Liver (tissue), 8 donors: ENCODE measurements at regions not wholly inside any gene's neighbourhood (a gene's known extent, or its start where the extent isn't known, plus 50 kb on each side); places are given as distances from the start of the nearest gene placed in this dataset.

Experiments
- DNase-seq: peaks from one replicate; pipeline ENCODE4 v3.0.0-alpha.2; 2017; ENCODE audit warnings: low spot score
- H3K27ac ChIP-seq, 2 donors: one replicate each; pipeline ENCODE4 v1.7.0; 2013; ENCODE audit warnings: inconsistent platforms in 2 of 2, low read length in 2 of 2, control low read depth in 1 of 2, low read depth in 1 of 2, mild to moderate bottlenecking in 1 of 2
- H3K27me3 ChIP-seq, 4 donors: one replicate each; pipeline versions ENCODE4 v1.6.1 to v1.7.0; 2013; ENCODE audit warnings: low read length in 3 of 4, inconsistent platforms in 1 of 4, mild to moderate bottlenecking in 1 of 4, moderate library complexity in 1 of 4; ENCODE audit not compliant: control insufficient read depth in 4 of 4, insufficient read depth in 4 of 4
- H3K36me3 ChIP-seq, 4 donors: one replicate each; pipeline versions ENCODE4 v1.6.1 to v1.7.0; 2013; ENCODE audit warnings: low read length in 3 of 4, mild to moderate bottlenecking in 3 of 4, low read depth in 1 of 4, moderate library complexity in 1 of 4; ENCODE audit not compliant: control insufficient read depth in 4 of 4, insufficient read depth in 3 of 4
- H3K4me1 ChIP-seq, 4 donors: one replicate each; pipeline versions ENCODE4 v1.6.1 to v1.7.0; 2013; ENCODE audit warnings: low read length in 3 of 4, mild to moderate bottlenecking in 3 of 4, moderate library complexity in 1 of 4; ENCODE audit not compliant: control insufficient read depth in 4 of 4, insufficient read depth in 4 of 4
- H3K4me3 ChIP-seq, 3 donors: one replicate each; pipeline versions ENCODE4 v1.6.1 to v1.7.0; 2013; ENCODE audit warnings: low read length in 3 of 3, control low read depth in 1 of 3, low read depth in 1 of 3, mild to moderate bottlenecking in 1 of 3
- H3K9ac ChIP-seq, 2 donors: one replicate each; pipeline ENCODE4 v1.7.0; 2013; ENCODE audit warnings: low read length in 2 of 2, mild to moderate bottlenecking in 2 of 2, moderate library complexity in 2 of 2, control low read depth in 1 of 2, low read depth in 1 of 2
- H3K9me3 ChIP-seq, 4 donors: one replicate each; pipeline versions ENCODE4 v1.6.1 to v1.7.0; 2013; ENCODE audit warnings: low read length in 3 of 4; ENCODE audit not compliant: control insufficient read depth in 4 of 4
- FOXA1 ChIP-seq: IDR thresholded peaks from 2 replicates; pipeline ENCODE4 v1.6.1; 2016; ENCODE audit warnings: antibody characterized with exemption
- FOXA2 ChIP-seq: IDR thresholded peaks from 2 replicates; pipeline ENCODE4 v1.6.1; 2016; ENCODE audit warnings: antibody characterized with exemption
- GABPA ChIP-seq, 2 donors: IDR thresholded peaks in 1 of 2; conservative IDR thresholded peaks in 1 of 2; 2 replicates each; pipeline ENCODE4 v1.6.1; 2016; ENCODE audit warnings: antibody characterized with exemption in 2 of 2, mild to moderate bottlenecking in 1 of 2, moderate library complexity in 1 of 2
- HNF4A ChIP-seq, 2 donors: conservative IDR thresholded peaks; 2 replicates each; pipeline ENCODE4 v1.6.1; 2016; ENCODE audit warnings: antibody characterized with exemption in 2 of 2, mild to moderate bottlenecking in 2 of 2
- JUND ChIP-seq, 2 donors: IDR thresholded peaks; 2 replicates each; pipeline ENCODE4 v1.6.1; 2016; ENCODE audit warnings: antibody characterized with exemption in 2 of 2
- NR2F2 ChIP-seq: IDR thresholded peaks from 2 replicates; pipeline ENCODE4 v1.6.1; 2016; ENCODE audit warnings: antibody characterized with exemption
- RAD21 ChIP-seq, 2 donors: IDR thresholded peaks; 2 replicates each; pipeline ENCODE4 v1.6.1; 2016; ENCODE audit warnings: antibody characterized with exemption in 2 of 2, mild to moderate bottlenecking in 2 of 2
- RXRA ChIP-seq, 2 donors: IDR thresholded peaks; 2 replicates each; pipeline ENCODE4 v1.6.1; 2017 to 2018; ENCODE audit warnings: antibody characterized with exemption in 2 of 2, mild to moderate bottlenecking in 1 of 2
- SP1 ChIP-seq: IDR thresholded peaks from 2 replicates; pipeline ENCODE4 v1.6.1; 2018; ENCODE audit warnings: antibody characterized with exemption, mild to moderate bottlenecking
- TAF1 ChIP-seq: conservative IDR thresholded peaks from 2 replicates; pipeline ENCODE4 v1.6.1; 2016; ENCODE audit warnings: antibody characterized with exemption, mild to moderate bottlenecking
- YY1 ChIP-seq: IDR thresholded peaks from 2 replicates; pipeline ENCODE4 v1.6.1; 2016; ENCODE audit warnings: antibody characterized with exemption, mild to moderate bottlenecking
- ZBTB33 ChIP-seq: IDR thresholded peaks from 2 replicates; pipeline ENCODE4 v1.6.1; 2016; ENCODE audit warnings: antibody characterized with exemption
- WGBS: extraction: QIAGEN DNeasy Blood & Tissue Kit; methylation state at CpG from one replicate; pipeline ENCODE4 v1.1.7; 2013; 5-methylcytosine and 5-hydroxymethylcytosine counted together
- TF ChIP-seq, protein P1 (sequence below): IDR thresholded peaks from 2 replicates; pipeline ENCODE4 v1.6.1; 2016; ENCODE audit warnings: antibody characterized with exemption
- TF ChIP-seq, protein P2 (sequence below): fragments of 150-350 bp; IDR thresholded peaks from 2 replicates; pipeline ENCODE4 v1.5.1; 2017; ENCODE audit warnings: improper control_type of control experiment, low read depth, low read length; ENCODE audit not compliant: missing input control
- TF ChIP-seq, protein P3 (sequence below): IDR thresholded peaks from 2 replicates; pipeline ENCODE4 v1.6.1; 2016; ENCODE audit warnings: antibody characterized with exemption
- TF ChIP-seq, protein P4 (sequence below): IDR thresholded peaks from 2 replicates; pipeline ENCODE4 v1.6.1; 2016; ENCODE audit warnings: antibody characterized with exemption, mild to moderate bottlenecking
- donor health status: healthy.
- donor health status: healthy.
- donor health status: healthy.
- donor health status: healthy.
- donor health status: healthy.

DNA sequence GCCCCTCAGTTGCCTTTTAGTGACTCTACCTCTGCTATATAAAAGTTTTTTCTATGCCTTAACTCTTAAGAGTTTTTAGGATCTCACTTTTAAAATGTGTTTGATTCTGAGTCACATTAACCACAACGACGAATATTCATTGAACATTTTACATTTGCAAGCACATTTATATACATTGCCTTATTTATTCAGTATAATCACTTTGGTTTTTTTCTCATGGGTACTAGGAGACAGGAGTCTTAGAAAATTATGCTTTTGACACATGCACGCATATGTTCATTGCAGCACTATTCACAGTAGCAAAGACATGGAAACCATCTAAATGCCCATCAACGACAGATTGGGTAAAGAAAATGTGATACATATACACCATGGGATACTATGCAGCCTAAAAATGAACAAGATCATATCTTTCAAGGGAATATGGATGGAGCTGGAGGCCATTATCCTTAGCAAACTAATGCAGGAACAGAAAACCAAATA lies 236.9 kb upstream of the SPAG17 start:
- H3K9ac ChIP-seq: no peak overlapping the region
- no peaks in the 10 kb centered on the region for H3K4me1 ChIP-seq
- no peak for DNase-seq
- H3K9me3 ChIP-seq: no peaks in the 10 kb centered on the region
- WGBS: 90% methylated on average over 4 of the region's 4 CpGs
- H3K36me3 ChIP-seq: no peaks in the 10 kb centered on the region
- no peak overlapping the region for H3K4me3 ChIP-seq
- no peaks in the 10 kb centered on the region for H3K27me3 ChIP-seq
- TF ChIP-seq YY1: no peak
- TF ChIP-seq NR2F2: no peak
- no peak for TF ChIP-seq TAF1
- no peak for TF ChIP-seq SP1
- no peak for TF ChIP-seq FOXA1
- no peak for TF ChIP-seq FOXA2
- TF ChIP-seq ZBTB33: no peak
- TF ChIP-seq, protein P1, sequence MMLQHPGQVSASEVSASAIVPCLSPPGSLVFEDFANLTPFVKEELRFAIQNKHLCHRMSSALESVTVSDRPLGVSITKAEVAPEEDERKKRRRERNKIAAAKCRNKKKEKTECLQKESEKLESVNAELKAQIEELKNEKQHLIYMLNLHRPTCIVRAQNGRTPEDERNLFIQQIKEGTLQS: no peak
- no peak for TF ChIP-seq JUND (IDR thresholded peaks at IDR 0.05)
- TF ChIP-seq RXRA (IDR thresholded peaks at IDR 0.05): no peak
- TF ChIP-seq, protein P2, sequence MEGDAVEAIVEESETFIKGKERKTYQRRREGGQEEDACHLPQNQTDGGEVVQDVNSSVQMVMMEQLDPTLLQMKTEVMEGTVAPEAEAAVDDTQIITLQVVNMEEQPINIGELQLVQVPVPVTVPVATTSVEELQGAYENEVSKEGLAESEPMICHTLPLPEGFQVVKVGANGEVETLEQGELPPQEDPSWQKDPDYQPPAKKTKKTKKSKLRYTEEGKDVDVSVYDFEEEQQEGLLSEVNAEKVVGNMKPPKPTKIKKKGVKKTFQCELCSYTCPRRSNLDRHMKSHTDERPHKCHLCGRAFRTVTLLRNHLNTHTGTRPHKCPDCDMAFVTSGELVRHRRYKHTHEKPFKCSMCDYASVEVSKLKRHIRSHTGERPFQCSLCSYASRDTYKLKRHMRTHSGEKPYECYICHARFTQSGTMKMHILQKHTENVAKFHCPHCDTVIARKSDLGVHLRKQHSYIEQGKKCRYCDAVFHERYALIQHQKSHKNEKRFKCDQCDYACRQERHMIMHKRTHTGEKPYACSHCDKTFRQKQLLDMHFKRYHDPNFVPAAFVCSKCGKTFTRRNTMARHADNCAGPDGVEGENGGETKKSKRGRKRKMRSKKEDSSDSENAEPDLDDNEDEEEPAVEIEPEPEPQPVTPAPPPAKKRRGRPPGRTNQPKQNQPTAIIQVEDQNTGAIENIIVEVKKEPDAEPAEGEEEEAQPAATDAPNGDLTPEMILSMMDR: no peak
- TF ChIP-seq, protein P3, sequence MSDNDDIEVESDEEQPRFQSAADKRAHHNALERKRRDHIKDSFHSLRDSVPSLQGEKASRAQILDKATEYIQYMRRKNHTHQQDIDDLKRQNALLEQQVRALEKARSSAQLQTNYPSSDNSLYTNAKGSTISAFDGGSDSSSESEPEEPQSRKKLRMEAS: no peak
- TF ChIP-seq, protein P4, sequence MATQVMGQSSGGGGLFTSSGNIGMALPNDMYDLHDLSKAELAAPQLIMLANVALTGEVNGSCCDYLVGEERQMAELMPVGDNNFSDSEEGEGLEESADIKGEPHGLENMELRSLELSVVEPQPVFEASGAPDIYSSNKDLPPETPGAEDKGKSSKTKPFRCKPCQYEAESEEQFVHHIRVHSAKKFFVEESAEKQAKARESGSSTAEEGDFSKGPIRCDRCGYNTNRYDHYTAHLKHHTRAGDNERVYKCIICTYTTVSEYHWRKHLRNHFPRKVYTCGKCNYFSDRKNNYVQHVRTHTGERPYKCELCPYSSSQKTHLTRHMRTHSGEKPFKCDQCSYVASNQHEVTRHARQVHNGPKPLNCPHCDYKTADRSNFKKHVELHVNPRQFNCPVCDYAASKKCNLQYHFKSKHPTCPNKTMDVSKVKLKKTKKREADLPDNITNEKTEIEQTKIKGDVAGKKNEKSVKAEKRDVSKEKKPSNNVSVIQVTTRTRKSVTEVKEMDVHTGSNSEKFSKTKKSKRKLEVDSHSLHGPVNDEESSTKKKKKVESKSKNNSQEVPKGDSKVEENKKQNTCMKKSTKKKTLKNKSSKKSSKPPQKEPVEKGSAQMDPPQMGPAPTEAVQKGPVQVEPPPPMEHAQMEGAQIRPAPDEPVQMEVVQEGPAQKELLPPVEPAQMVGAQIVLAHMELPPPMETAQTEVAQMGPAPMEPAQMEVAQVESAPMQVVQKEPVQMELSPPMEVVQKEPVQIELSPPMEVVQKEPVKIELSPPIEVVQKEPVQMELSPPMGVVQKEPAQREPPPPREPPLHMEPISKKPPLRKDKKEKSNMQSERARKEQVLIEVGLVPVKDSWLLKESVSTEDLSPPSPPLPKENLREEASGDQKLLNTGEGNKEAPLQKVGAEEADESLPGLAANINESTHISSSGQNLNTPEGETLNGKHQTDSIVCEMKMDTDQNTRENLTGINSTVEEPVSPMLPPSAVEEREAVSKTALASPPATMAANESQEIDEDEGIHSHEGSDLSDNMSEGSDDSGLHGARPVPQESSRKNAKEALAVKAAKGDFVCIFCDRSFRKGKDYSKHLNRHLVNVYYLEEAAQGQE: no peak
- TF ChIP-seq GABPA (IDR thresholded peaks at IDR 0.05 in 1 of 2, conservative IDR thresholded peaks at IDR 0.05 in 1 of 2): no peak
- no peak for TF ChIP-seq RAD21 (IDR thresholded peaks at IDR 0.05)
- no peak overlapping the region for H3K27ac ChIP-seq

- TF ChIP-seq FOXA2 (no peak), FOXA1 (no peak), NR2F2 (no peak), GABPA (IDR thresholded peaks at IDR 0.05 in 1 of 2, conservative IDR thresholded peaks at IDR 0.05 in 1 of 2) (no peak), YY1 (no peak), HNF4A (conservative IDR thresholded peaks at IDR 0.05) (no peak), JUND (IDR thresholded peaks at IDR 0.05) (no peak)
- TF ChIP-seq, protein P3: no peak
- DNase-seq: no peak
- Histone ChIP-seq H3K36me3 (no peaks in the 10 kb centered on the region), H3K9ac (no peak overlapping the region), H3K27me3 (no peaks in the 10 kb centered on the region), H3K4me1 (no peaks in the 10 kb centered on the region), H3K27ac (no peak overlapping the region), H3K4me3 (no peak overlapping the region), H3K9me3 (peaks cover 0 to 4% (median 3%) of the 10 kb centered on the region in 4 donors)
- 79% methylated on average over 1 of the region's 1 CpG for WGBS
These were observed 219.0 kb upstream of the SPAG17 start for GRCh38 chr1:118404024-118404423.
